IPS DF 6.9 (cell line): ENCODE measurements at regions not wholly inside any gene's neighbourhood (a gene's known extent, or its start where the extent isn't known, plus 50 kb on each side); places are given as distances from the start of the nearest gene placed in this dataset.
"Not testable (repeated sequence)": the region's sequence is repeated elsewhere in the genome, so short reads cannot be mapped to it uniquely, and the experiment has no call there.

ENCODE experiments used
- DNase-seq: peaks from one replicate; pipeline ENCODE4 v3.0.0-alpha.2; 2013; ENCODE audit warnings: low read depth, low spot score
- H3K27ac ChIP-seq: one replicate; pipeline ENCODE4 v1.5.1; 2013; ENCODE audit warnings: low read length, control low read depth
- H3K27me3 ChIP-seq: 2 replicates; pipeline ENCODE4 v1.6.1; 2013; ENCODE audit warnings: mild to moderate bottlenecking, low read length; ENCODE audit not compliant: control insufficient read depth, insufficient read depth
- H3K36me3 ChIP-seq: 2 replicates; pipeline ENCODE4 v1.6.1; 2013; ENCODE audit warnings: low read length; ENCODE audit not compliant: control insufficient read depth, insufficient read depth
- H3K4me1 ChIP-seq: 2 replicates; pipeline ENCODE4 v1.6.1; 2013; ENCODE audit warnings: low read length; ENCODE audit not compliant: control insufficient read depth, insufficient read depth
- H3K4me3 ChIP-seq: 2 replicates; pipeline ENCODE4 v1.5.1; 2013; ENCODE audit warnings: mild to moderate bottlenecking, low read length
- H3K9me3 ChIP-seq: 2 replicates; pipeline ENCODE4 v1.6.1; 2013; ENCODE audit warnings: low read length, inconsistent platforms; ENCODE audit not compliant: control insufficient read depth, insufficient read depth
- WGBS: extraction: QIAGEN DNeasy Blood & Tissue Kit; methylation state at CpG from one replicate; pipeline ENCODE4 v1.1.7; 2013; ENCODE audit warnings: mixed read lengths, missing lambda C conversion rate; ENCODE audit not compliant: insufficient read length, insufficient coverage; 5-methylcytosine and 5-hydroxymethylcytosine counted together

DNA sequence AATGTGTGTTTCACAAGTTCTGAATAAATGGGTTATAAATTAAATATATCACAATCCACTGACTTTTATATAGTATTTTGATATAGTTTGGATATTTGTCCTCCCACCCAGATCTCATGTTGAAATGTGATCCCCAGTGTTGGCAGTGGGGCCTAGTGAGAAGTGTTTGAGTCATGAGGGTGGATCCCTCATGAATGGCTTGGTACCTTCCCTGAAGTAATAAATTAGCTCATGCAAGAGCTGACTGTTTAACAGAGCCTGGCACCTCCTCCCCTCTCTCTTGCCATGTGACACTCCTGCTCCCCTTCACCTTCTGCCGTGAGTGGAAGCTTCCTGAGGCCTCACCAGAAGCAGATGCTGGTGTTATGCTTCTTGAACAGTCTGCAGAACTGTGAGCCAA is 127.9 kb upstream of the PALM2AKAP2 start:
- WGBS, result no CpG with 5 or more reads among the region's 1 CpG
- H3K4me1 ChIP-seq, result no peaks in the 10 kb centered on the region
- no peak overlapping the region for H3K27ac ChIP-seq
- DNase-seq, result no peak
- H3K4me3 ChIP-seq, result no peak overlapping the region
- H3K27me3 ChIP-seq, result no peaks in the 10 kb centered on the region
- H3K36me3 ChIP-seq, result no peaks in the 10 kb centered on the region
- H3K9me3 ChIP-seq, result no peaks in the 10 kb centered on the region; the same call in 1 of the 2 replicates

DNA sequence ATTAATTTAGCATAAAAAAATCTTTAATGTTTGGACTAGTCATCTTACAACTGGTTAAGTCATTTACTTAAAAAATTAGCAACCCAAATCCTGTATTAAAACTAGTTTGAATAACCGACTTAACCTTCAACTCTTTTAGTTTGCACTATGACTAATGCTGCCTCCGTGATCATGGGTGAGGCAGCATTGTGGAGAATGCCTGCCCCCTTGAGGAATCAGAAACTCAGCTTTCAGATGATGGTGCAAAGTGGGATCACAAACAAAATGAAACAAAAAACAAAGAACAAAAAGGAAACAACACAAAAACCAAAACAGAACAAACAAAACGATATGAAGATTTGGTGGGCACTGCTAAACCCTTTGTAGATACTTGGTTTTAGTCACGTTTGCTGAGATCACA is 127.0 kb upstream of the PALM2AKAP2 start:
- H3K4me3 ChIP-seq, result no peak overlapping the region
- no peaks in the 10 kb centered on the region; the same call in 1 of the 2 replicates for H3K9me3 ChIP-seq
- no peaks in the 10 kb centered on the region for H3K4me1 ChIP-seq
- H3K27me3 ChIP-seq, result no peaks in the 10 kb centered on the region
- WGBS, result no CpG with 5 or more reads among the region's 4 CpGs
- no peak overlapping the region for H3K27ac ChIP-seq
- no peaks in the 10 kb centered on the region for H3K36me3 ChIP-seq
- no peak for DNase-seq

DNA sequence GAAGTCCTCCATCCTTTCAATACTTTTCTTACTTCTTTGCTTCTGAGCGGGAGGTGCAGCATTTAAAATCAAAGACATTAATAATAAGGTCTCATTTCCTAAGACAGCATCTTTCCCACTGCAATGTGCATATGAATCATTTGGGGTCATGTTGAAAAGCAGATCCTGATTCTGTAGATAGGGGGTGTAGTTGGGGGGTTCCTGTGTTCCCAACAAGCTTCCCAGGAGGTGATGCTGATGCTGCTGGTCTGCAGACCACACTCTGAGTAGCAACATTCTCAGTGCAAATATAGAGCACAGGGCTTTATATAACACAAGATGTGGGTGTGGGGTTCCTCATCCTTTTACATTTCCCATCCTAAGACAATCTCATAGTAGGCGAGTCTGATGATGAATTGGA is 126.5 kb upstream of the PALM2AKAP2 start:
- Histone ChIP-seq H3K36me3 (no peaks in the 10 kb centered on the region), H3K4me1 (no peaks in the 10 kb centered on the region), H3K27me3 (no peaks in the 10 kb centered on the region), H3K9me3 (no peaks in the 10 kb centered on the region; the same call in 1 of the 2 replicates), H3K27ac (no peak overlapping the region), H3K4me3 (no peak overlapping the region)
- WGBS, result no CpG with 5 or more reads among the region's 2 CpGs
- DNase-seq, result no peak

DNA sequence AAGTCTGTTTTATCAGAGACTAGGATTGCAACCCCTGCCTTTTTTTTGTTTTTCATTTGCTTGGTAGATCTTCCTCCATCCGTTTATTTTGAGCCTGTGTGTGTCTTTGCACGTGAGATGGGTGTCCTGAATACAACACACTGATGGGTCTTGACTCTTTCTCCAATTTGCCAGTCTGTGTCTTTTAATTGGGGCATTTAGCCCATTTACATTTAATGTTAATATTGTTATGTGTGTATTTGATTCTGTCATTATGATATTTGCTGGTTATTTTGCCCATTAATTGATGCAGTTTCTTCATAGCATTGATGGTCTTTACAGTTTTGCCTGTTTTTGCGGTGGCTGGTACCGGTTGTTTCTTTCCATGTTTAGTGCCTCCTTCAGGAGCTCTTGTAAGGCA is 116.0 kb upstream of the PALM2AKAP2 start:
- not testable (repeated sequence) for H3K27ac ChIP-seq, H3K27me3 ChIP-seq, DNase-seq, H3K4me3 ChIP-seq, H3K4me1 ChIP-seq, H3K9me3 ChIP-seq, H3K36me3 ChIP-seq
- WGBS, result no CpG with 5 or more reads among the region's 4 CpGs

DNA sequence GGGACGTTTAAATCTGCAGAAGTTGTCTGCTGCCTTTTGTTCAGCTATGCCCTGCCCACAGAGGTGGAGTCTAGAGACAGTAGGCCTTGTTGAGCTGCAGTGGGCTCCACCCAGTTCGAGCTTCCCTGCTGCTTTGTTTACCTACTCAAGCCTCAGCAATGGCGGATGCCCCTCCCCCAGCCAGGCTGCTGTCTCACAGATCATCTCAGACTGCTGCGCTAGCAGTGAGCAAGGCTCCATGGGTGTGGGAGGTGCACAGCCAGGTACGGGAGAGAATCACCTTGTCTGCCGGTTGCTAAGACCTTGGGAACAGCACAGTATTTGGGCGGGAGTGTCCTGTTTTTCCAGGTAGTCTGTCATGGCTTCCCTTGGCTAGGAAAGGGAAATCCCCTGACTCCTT is 114.3 kb upstream of the PALM2AKAP2 start:
- no CpG with 5 or more reads among the region's 7 CpGs for WGBS
- not testable (repeated sequence) for H3K27ac ChIP-seq, H3K4me3 ChIP-seq, H3K9me3 ChIP-seq, H3K27me3 ChIP-seq, H3K36me3 ChIP-seq, H3K4me1 ChIP-seq, DNase-seq

DNA sequence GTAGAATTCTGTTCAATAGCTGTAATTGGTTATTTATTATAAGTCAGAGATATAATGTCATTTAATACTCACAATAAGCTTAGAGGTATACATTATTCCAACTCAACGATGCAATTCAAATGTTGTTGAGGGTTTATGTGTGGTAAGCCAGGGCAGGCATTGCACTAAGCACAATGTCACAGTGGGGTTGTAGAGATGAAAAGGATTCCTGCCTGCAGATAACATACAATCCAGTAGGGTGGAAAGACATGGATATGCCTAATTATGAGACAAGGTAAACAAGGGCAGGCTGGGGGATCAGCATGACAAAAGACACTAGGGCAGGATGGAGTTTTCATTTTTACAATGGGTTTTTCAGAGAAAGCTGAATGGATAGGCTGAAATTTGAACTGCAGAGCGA is 98.7 kb upstream of the PALM2AKAP2 start:
- Histone ChIP-seq H3K27me3 (no peaks in the 10 kb centered on the region), H3K27ac (no peak overlapping the region), H3K4me3 (no peak overlapping the region), H3K9me3 (no peaks in the 10 kb centered on the region), H3K36me3 (no peaks in the 10 kb centered on the region), H3K4me1 (peaks cover 3% of the 10 kb centered on the region; the same call in 1 of the 2 replicates)
- no CpG with 5 or more reads among the region's 2 CpGs for WGBS
- DNase-seq, result no peak

DNA sequence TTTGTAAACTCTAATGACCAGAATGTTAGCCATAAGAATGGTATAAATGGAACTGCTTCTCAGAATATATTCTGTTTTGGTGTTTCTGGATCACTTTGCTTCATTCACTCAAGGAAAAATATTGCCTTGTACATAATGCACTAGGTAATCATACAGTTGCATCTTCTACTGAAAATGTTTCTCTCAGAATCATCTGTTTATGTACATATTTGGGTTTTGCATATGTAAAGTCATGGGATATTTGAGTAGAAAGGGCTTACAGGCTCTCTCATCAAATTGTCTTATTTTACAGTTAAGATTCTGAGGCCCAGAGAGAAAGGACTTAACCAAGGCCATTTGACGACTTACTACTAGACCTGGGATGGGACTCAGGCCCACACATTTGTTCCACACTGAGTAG is 97.8 kb upstream of the PALM2AKAP2 start:
- no peak overlapping the region for H3K4me3 ChIP-seq
- H3K4me1 ChIP-seq, result peaks cover 3% of the 10 kb centered on the region; the same call in 1 of the 2 replicates
- DNase-seq, result no peak
- no peak overlapping the region for H3K27ac ChIP-seq
- no peaks in the 10 kb centered on the region for H3K36me3 ChIP-seq
- WGBS, result no CpG with 5 or more reads among the region's 1 CpG
- no peaks in the 10 kb centered on the region for H3K9me3 ChIP-seq
- H3K27me3 ChIP-seq, result no peaks in the 10 kb centered on the region

DNA sequence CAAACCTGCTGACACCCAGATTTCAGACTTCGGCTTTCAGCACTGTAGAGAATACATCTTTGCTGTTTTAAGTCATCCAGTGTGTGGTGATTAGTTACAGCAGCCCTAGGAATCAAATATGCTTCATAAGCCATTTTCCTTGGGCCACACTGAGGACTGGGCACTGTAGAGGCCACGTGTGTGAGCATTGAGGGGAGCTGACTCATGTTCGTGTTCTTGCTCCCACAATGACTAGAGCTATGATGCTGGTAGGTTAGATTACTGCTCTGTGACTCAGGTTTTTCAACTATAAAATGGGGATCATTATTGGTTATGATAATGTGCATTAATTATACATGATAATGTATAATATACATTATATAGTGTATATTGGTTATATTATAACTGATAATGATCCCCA is 96.5 kb upstream of the PALM2AKAP2 start:
- H3K4me1 ChIP-seq, result peaks cover 3% of the 10 kb centered on the region; the same call in 1 of the 2 replicates
- WGBS, result no CpG with 5 or more reads among the region's 3 CpGs
- H3K27me3 ChIP-seq, result no peaks in the 10 kb centered on the region
- H3K9me3 ChIP-seq, result no peaks in the 10 kb centered on the region
- H3K4me3 ChIP-seq, result no peak overlapping the region
- DNase-seq, result no peak
- no peaks in the 10 kb centered on the region for H3K36me3 ChIP-seq
- no peak overlapping the region for H3K27ac ChIP-seq

DNA sequence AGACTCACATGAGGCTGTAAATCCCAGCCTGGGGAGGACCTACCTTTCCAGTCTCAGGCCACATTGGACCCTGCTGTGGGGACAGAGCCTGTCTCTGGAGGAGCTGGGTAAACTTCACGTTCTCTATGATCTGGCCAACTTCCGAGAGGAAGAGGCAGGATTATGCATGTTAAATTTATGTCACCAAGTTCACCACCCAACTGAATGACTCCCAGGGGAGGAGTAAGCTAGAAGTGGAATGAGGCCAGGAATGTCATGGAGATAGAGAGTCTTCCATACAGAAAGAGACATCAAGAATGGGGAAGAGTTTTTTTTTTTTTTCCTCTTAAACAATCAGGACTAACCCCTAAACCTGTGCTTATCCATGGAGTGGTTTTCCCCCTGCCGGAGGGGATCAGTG is 90.3 kb upstream of the PALM2AKAP2 start:
- H3K4me1 ChIP-seq, result no peaks in the 10 kb centered on the region
- H3K27me3 ChIP-seq, result no peaks in the 10 kb centered on the region
- no peak overlapping the region for H3K27ac ChIP-seq
- H3K9me3 ChIP-seq, result no peaks in the 10 kb centered on the region
- no peak overlapping the region for H3K4me3 ChIP-seq
- no peaks in the 10 kb centered on the region for H3K36me3 ChIP-seq
- DNase-seq, result no peak
- no CpG with 5 or more reads among the region's 3 CpGs for WGBS

DNA sequence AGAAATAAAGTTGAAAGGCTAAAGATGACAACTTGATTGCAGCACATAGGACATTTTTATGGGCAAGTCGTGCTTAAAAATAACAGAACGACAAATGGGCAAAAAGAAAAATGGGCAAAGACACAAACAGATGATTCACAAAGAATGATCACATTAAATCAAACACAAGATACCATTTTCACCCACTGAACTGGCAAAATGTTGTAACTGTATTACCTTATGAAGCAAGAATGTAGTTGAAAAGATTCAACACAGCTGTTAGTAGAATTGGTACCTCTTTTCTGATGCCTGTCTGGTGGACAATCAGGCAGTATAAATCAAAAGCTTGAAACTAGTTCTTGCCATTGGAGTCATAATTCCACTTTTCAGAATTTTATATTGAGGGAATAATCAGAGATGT is 81.0 kb upstream of the PALM2AKAP2 start:
- WGBS, result no CpG with 5 or more reads among the region's 2 CpGs
- Histone ChIP-seq H3K27me3 (no peaks in the 10 kb centered on the region), H3K9me3 (no peaks in the 10 kb centered on the region), H3K27ac (no peak overlapping the region), H3K4me3 (no peak overlapping the region), H3K36me3 (no peaks in the 10 kb centered on the region), H3K4me1 (no peaks in the 10 kb centered on the region)
- no peak for DNase-seq

DNA sequence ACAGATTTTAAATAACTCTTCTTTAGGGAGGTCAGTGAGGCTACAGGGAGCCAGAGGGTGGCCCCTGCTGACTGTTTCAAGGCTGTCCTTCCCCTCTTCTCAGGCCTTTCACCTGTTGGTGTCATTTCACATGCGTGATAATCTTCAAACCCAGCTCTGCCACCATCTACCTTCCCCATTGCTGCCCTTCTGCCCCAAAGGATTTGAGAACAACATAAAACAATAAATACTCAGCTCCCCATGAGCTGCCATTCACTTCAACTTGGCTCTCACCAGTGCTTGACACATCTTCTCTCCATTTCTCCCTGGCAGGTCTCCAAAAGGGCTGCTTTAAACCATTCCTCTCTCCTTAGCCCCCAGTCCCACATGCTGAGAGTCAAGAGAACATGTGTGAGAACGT is 75.5 kb upstream of the PALM2AKAP2 start:
- Histone ChIP-seq H3K9me3 (no peaks in the 10 kb centered on the region), H3K27ac (no peak overlapping the region), H3K4me3 (no peak overlapping the region), H3K4me1 (no peaks in the 10 kb centered on the region), H3K27me3 (no peaks in the 10 kb centered on the region), H3K36me3 (no peaks in the 10 kb centered on the region)
- no CpG with 5 or more reads among the region's 2 CpGs for WGBS
- no peak for DNase-seq
